ENCODE measurements at regions not wholly inside any gene's neighbourhood (a gene's known extent, or its start where the extent isn't known, plus 50 kb on each side); places are given as distances from the start of the nearest gene placed in this dataset.
"Not testable (repeated sequence)": the region's sequence is repeated elsewhere in the genome, so short reads cannot be mapped to it uniquely, and the experiment has no call there.

- peaks cover 4% of the 10 kb centered on the region for H3K36me3 Mint-ChIP-seq (ENCODE audit: low read depth, unreplicated experiment)
- H3K27me3 Mint-ChIP-seq (ENCODE audit: unreplicated experiment), result peaks cover 3% of the 10 kb centered on the region
- TF ChIP-seq, protein P1, sequence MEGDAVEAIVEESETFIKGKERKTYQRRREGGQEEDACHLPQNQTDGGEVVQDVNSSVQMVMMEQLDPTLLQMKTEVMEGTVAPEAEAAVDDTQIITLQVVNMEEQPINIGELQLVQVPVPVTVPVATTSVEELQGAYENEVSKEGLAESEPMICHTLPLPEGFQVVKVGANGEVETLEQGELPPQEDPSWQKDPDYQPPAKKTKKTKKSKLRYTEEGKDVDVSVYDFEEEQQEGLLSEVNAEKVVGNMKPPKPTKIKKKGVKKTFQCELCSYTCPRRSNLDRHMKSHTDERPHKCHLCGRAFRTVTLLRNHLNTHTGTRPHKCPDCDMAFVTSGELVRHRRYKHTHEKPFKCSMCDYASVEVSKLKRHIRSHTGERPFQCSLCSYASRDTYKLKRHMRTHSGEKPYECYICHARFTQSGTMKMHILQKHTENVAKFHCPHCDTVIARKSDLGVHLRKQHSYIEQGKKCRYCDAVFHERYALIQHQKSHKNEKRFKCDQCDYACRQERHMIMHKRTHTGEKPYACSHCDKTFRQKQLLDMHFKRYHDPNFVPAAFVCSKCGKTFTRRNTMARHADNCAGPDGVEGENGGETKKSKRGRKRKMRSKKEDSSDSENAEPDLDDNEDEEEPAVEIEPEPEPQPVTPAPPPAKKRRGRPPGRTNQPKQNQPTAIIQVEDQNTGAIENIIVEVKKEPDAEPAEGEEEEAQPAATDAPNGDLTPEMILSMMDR (IDR thresholded peaks at IDR 0.05; ENCODE audit: unreplicated experiment), result no peak
- peaks cover 4% of the 10 kb centered on the region for H3K9me3 Mint-ChIP-seq (ENCODE audit: unreplicated experiment)
- H3K4me1 Mint-ChIP-seq (ENCODE audit: unreplicated experiment), result no peaks in the 10 kb centered on the region
- DNase-seq (ENCODE audit: low spot score), result no peak
- H3K4me3 Mint-ChIP-seq (ENCODE audit: unreplicated experiment), result no peak overlapping the region
- no peak overlapping the region for H3K27ac Mint-ChIP-seq (ENCODE audit: unreplicated experiment)
These were observed 197.4 kb upstream of the SRD5A2 start for GRCh38 chr2:31778153-31778552.

- Mint-ChIP-seq H3K4me3 (ENCODE audit: unreplicated experiment) (no peak overlapping the region), H3K4me1 (ENCODE audit: unreplicated experiment) (no peaks in the 10 kb centered on the region), H3K27ac (ENCODE audit: unreplicated experiment) (no peak overlapping the region), H3K9me3 (ENCODE audit: unreplicated experiment) (no peaks in the 10 kb centered on the region), H3K27me3 (ENCODE audit: unreplicated experiment) (no peaks in the 10 kb centered on the region), H3K36me3 (ENCODE audit: low read depth, unreplicated experiment) (no peaks in the 10 kb centered on the region)
- no peak for DNase-seq (ENCODE audit: low spot score)
- TF ChIP-seq, protein P1 (IDR thresholded peaks at IDR 0.05; ENCODE audit: unreplicated experiment), result no peak
These were observed 190.0 kb upstream of the SRD5A2 start for GRCh38 chr2:31770741-31771140.

- TF ChIP-seq, protein P1 (IDR thresholded peaks at IDR 0.05; ENCODE audit: unreplicated experiment), result no peak
- Mint-ChIP-seq H3K4me3 (ENCODE audit: unreplicated experiment) (no peak overlapping the region), H3K27me3 (ENCODE audit: unreplicated experiment) (peaks cover 2% of the 10 kb centered on the region), H3K4me1 (ENCODE audit: unreplicated experiment) (no peaks in the 10 kb centered on the region), H3K36me3 (ENCODE audit: low read depth, unreplicated experiment) (no peaks in the 10 kb centered on the region), H3K27ac (ENCODE audit: unreplicated experiment) (no peak overlapping the region), H3K9me3 (ENCODE audit: unreplicated experiment) (no peaks in the 10 kb centered on the region)
- DNase-seq (ENCODE audit: low spot score), result no peak
These were observed 184.6 kb upstream of the SRD5A2 start for GRCh38 chr2:31765078-31765945.

DNA sequence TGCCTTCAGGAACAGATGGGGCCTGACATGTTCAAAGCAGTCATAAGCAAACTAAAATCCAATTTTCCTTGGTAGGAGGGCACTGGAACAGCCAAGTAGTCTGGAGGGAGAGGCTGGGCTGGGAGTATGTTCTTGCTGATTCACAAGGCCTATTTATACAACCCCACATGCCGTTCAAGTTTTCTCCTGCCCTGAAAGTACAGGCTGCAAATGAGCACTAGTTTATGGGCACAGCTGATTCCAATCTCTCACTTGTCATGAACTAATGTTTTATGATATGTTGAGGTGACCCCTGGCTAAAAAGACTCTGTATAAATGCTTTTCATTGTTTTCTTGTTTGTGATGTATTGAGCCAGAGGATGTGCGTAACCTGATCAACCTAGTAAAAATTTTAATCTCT, 183.4 kb upstream of the SRD5A2 start:
- TF ChIP-seq, protein P1 (IDR thresholded peaks at IDR 0.05; ENCODE audit: unreplicated experiment), result no peak
- Mint-ChIP-seq H3K9me3 (ENCODE audit: unreplicated experiment) (no peaks in the 10 kb centered on the region), H3K4me1 (ENCODE audit: unreplicated experiment) (no peaks in the 10 kb centered on the region), H3K36me3 (ENCODE audit: low read depth, unreplicated experiment) (no peaks in the 10 kb centered on the region), H3K27me3 (ENCODE audit: unreplicated experiment) (peaks cover 2% of the 10 kb centered on the region), H3K27ac (ENCODE audit: unreplicated experiment) (no peak overlapping the region), H3K4me3 (ENCODE audit: unreplicated experiment) (no peak overlapping the region)
- no peak for DNase-seq (ENCODE audit: low spot score)

DNA sequence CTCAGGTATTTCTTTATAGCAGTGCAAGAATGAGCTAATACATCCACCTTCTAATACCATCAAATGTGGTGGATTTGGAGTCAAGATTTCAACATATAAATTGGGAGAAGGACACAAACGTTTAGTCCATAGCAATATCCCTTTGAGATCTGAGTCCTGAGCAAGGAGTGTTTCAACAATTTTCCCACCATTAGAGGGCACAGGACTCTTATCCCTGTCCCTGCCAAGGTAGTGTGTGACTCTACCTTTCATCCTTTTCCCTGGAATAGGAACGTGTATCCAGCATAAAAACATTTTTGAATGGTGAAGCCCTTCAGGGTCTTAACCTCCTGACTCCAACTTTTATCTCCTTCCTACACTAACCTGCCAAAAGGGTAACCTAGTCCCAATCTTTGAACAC, 181.3 kb upstream of the SRD5A2 start:
- Mint-ChIP-seq H3K4me3 (ENCODE audit: unreplicated experiment) (no peak overlapping the region), H3K36me3 (ENCODE audit: low read depth, unreplicated experiment) (no peaks in the 10 kb centered on the region), H3K4me1 (ENCODE audit: unreplicated experiment) (no peaks in the 10 kb centered on the region), H3K27ac (ENCODE audit: unreplicated experiment) (no peak overlapping the region), H3K27me3 (ENCODE audit: unreplicated experiment) (peaks cover 3% of the 10 kb centered on the region), H3K9me3 (ENCODE audit: unreplicated experiment) (no peaks in the 10 kb centered on the region)
- no peak for DNase-seq (ENCODE audit: low spot score)
- TF ChIP-seq, protein P1 (IDR thresholded peaks at IDR 0.05; ENCODE audit: unreplicated experiment), result no peak

DNA sequence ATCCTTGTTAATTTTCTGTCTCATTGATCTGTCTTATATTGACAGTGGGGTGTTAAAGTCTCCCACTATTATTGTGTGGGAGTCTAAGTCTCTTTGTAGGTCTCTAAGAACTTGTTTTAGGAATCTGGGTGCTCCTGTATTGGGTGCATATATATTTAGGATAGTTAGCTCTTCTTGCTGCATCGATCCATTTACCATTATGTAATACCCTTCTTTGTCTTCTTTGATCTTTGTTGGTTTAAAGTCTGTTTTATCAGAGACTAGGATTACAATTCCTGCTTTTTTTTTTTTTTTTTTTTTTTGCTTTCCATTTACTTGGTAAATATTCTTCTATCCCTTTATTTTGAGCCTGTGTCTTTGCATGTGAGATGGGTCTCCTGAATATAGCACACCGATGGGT, 176.6 kb upstream of the SRD5A2 start:
- not testable (repeated sequence) for H3K4me3 Mint-ChIP-seq (ENCODE audit: unreplicated experiment); H3K4me1 Mint-ChIP-seq (ENCODE audit: unreplicated experiment); H3K9me3 Mint-ChIP-seq (ENCODE audit: unreplicated experiment); DNase-seq (ENCODE audit: low spot score); H3K27ac Mint-ChIP-seq (ENCODE audit: unreplicated experiment); H3K27me3 Mint-ChIP-seq (ENCODE audit: unreplicated experiment); H3K36me3 Mint-ChIP-seq (ENCODE audit: low read depth, unreplicated experiment)

DNA sequence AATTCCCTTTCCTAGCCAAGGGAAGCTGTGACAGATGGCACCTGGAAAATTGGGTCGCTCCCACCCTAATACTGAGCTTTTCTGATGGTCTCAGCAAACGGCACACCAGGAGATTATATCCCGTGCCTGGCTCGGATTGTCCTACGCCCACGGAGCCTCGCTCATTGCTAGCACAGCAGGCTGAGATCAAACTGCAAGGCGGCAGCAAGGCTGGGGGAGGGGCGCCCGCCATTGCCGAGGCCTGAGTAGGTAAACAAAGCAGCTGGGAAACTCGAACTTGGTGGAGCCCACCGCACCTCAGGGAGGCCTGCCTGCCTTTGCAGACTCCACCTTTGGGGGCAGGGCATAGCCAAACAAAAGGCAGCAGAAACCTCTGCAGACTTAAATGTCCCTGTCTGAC, 168.0 kb upstream of the SRD5A2 start:
- H3K27ac Mint-ChIP-seq (ENCODE audit: unreplicated experiment); H3K27me3 Mint-ChIP-seq (ENCODE audit: unreplicated experiment); DNase-seq (ENCODE audit: low spot score); H3K4me3 Mint-ChIP-seq (ENCODE audit: unreplicated experiment); H3K36me3 Mint-ChIP-seq (ENCODE audit: low read depth, unreplicated experiment); H3K4me1 Mint-ChIP-seq (ENCODE audit: unreplicated experiment); H3K9me3 Mint-ChIP-seq (ENCODE audit: unreplicated experiment): not testable (repeated sequence)
